ENCODE measurements at regions not wholly inside any gene's neighbourhood (a gene's known extent, or its start where the extent isn't known, plus 50 kb on each side); places are given as distances from the start of the nearest gene placed in this dataset.

DNA sequence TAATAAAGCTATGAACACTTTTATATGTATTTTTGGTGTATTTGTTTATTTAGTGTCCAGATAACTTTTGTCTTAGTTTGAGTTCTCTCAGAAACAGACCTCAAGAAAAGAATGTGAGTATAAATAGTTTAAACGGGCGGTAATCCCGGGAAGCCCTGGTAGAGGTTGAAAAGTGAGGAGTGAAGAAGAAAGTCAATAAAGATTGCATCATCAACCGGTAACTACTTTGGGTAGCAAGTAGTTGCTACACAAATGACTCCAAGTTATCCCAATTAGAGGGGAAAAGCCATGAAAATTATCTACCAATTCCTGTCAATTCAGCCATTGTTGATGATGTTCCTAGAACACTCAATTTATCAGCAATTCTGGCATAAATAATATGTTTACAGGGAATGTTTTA, 870.3 kb upstream of the RAG2 start:
- Histone ChIP-seq H3K4me1 (no peaks in the 10 kb centered on the region), H3K36me3 (no peaks in the 10 kb centered on the region), H3K27ac (no peak overlapping the region), H3K9me3 (no peaks in the 10 kb centered on the region), H3K4me3 (no peak overlapping the region), H3K27me3 (peaks cover 0 to 3% (median 0%) of the 10 kb centered on the region in 7 donors)
- TF ChIP-seq, protein P1, sequence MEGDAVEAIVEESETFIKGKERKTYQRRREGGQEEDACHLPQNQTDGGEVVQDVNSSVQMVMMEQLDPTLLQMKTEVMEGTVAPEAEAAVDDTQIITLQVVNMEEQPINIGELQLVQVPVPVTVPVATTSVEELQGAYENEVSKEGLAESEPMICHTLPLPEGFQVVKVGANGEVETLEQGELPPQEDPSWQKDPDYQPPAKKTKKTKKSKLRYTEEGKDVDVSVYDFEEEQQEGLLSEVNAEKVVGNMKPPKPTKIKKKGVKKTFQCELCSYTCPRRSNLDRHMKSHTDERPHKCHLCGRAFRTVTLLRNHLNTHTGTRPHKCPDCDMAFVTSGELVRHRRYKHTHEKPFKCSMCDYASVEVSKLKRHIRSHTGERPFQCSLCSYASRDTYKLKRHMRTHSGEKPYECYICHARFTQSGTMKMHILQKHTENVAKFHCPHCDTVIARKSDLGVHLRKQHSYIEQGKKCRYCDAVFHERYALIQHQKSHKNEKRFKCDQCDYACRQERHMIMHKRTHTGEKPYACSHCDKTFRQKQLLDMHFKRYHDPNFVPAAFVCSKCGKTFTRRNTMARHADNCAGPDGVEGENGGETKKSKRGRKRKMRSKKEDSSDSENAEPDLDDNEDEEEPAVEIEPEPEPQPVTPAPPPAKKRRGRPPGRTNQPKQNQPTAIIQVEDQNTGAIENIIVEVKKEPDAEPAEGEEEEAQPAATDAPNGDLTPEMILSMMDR (IDR thresholded peaks at IDR 0.05): no peak
- intact Hi-C loops (cut with DNase I): no loop called here
- DNase-seq (no peak), ATAC-seq (no peak)
- WGBS, 2 donors: 91% methylated on average over 4 of the region's 4 CpGs

DNA sequence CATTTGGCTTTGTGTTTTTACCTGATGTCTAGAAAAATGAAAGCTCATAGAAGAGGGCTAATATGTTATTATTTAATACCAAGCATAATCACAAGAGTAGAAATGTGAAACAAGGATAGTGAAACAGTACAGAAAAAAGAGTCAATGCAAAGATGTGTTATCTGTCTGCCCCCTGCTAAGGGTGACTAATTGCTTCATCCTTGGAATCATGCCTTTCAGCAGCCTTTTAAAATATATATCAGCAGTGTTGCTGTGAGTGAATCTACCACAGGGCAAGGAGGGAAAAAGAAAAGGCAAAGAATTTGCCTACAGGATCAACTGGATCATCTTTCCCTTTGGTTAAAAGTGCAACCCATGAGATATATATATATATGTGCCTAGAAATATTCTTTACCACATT, 867.2 kb upstream of the RAG2 start:
- intact Hi-C loops (cut with DNase I): no loop called here
- DNase-seq (no peak), ATAC-seq (no peak)
- Histone ChIP-seq H3K27me3 (peaks cover 0 to 3% (median 0%) of the 10 kb centered on the region in 7 donors), H3K27ac (no peak overlapping the region), H3K4me1 (no peaks in the 10 kb centered on the region), H3K36me3 (no peaks in the 10 kb centered on the region), H3K4me3 (no peak overlapping the region), H3K9me3 (no peaks in the 10 kb centered on the region)
- TF ChIP-seq, protein P1 (IDR thresholded peaks at IDR 0.05): no peak

DNA sequence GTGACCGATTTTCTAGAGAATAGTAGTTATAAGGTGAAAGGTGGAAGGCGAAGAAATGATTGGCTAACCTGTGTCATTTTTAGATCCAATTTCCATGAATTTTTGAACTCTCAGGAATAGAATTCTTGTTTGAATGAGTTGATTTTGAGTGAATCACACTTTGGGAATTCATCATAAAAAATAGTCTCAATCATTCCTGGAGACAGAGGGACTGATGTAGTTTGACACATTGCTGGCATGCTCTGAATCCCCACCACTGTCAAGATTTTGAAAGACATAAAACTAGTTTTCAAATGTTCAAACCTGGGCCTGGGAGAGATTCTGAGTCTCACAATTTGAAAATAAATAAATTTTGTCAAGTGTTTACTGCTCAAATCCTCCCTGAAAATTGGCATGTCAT, 861.4 kb upstream of the RAG2 start:
- Histone ChIP-seq H3K4me3 (no peak overlapping the region), H3K27ac (no peak overlapping the region), H3K9me3 (peaks cover 0 to 3% (median 0%) of the 10 kb centered on the region in 11 donors), H3K4me1 (no peaks in the 10 kb centered on the region), H3K36me3 (no peaks in the 10 kb centered on the region), H3K27me3 (no peaks in the 10 kb centered on the region)
- DNase-seq (no peak), ATAC-seq (no peak)
- TF ChIP-seq, protein P1 (IDR thresholded peaks at IDR 0.05): no peak
- 93 to 97% methylated on average over 2 of the region's 2 CpGs for whole genome bisulfite sequencing, 2 donors
- intact Hi-C loops (cut with DNase I): no loop called here

DNA sequence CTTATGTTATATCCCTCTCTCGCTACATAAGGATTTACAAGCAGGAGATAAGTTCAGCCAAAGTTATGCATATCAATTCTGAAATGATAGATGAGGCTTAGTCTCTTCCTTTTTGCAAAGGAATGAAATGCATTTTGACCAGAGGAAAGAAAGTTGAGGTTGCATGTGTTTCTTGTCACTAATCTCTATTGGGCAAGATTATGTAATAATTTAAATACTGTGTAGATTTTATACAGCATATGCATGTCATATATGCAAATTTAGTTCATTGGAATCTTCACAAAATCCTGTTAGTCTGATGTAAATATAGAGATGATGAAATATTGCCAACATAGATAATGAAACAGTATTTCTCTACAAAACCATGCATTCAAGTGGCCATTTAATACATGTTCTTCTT, 858.7 kb upstream of the RAG2 start:
- TF ChIP-seq, protein P1 (IDR thresholded peaks at IDR 0.05): no peak
- H3K9me3 ChIP-seq: peaks cover 0 to 3% (median 0%) of the 10 kb centered on the region in 11 donors
- intact Hi-C loops (cut with DNase I): no loop called here
- ATAC-seq: no peak
- no peaks in the 10 kb centered on the region for H3K36me3 ChIP-seq
- no peak overlapping the region for H3K27ac ChIP-seq
- no peaks in the 10 kb centered on the region for H3K4me1 ChIP-seq
- no peak for DNase-seq
- no peak overlapping the region for H3K4me3 ChIP-seq
- H3K27me3 ChIP-seq: no peaks in the 10 kb centered on the region
- WGBS, 2 donors: 77 to 88% methylated on average over 1 of the region's 1 CpG

DNA sequence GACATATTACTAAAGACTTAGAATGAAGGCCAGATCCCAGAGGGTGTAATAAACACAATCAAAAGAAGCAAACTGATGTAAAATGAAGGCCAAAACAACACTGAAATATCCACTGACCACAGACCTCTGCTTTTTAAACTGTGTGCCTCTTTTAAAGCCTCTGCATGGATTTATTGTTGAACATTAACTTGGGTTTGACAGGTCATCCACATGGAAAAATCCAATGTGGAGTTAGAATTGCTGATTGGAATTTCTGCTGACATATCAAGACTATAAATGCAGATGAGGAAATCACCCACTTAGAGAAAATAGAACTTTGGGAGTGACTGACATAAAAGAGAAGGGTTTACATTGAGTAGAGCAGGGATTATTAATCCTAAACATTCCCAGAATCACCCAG, 853.9 kb upstream of the RAG2 start:
- H3K4me1 ChIP-seq: peaks cover 0 to 4% (median 0%) of the 10 kb centered on the region in 9 donors
- no peaks in the 10 kb centered on the region for H3K9me3 ChIP-seq
- H3K27ac ChIP-seq: no peak overlapping the region
- H3K36me3 ChIP-seq: no peaks in the 10 kb centered on the region
- H3K27me3 ChIP-seq: no peaks in the 10 kb centered on the region
- ATAC-seq (no peak), DNase-seq (no peak)
- no peak overlapping the region for H3K4me3 ChIP-seq
- TF ChIP-seq, protein P1 (IDR thresholded peaks at IDR 0.05): no peak
- intact Hi-C loops (cut with DNase I): no loop called here

Measured in heart right ventricle (tissue), 16 donors.